Tibial artery (tissue), 4 donors: ENCODE measurements at regions not wholly inside any gene's neighbourhood (a gene's known extent, or its start where the extent isn't known, plus 50 kb on each side); places are given as distances from the start of the nearest gene placed in this dataset.
"Not testable (repeated sequence)": the region's sequence is repeated elsewhere in the genome, so short reads cannot be mapped to it uniquely, and the experiment has no call there.

ENCODE experiments used
- DNase-seq, 2 donors: peaks; one replicate each; pipeline ENCODE4 v3.0.0-alpha.2; 2019
- H3K27ac ChIP-seq, 2 donors: fragments of 200-600 bp; sonication (generic) in 1 of 2; 1 replicate in 1 of 2; 2 replicates in 1 of 2; pipeline ENCODE4 v1.5.1; 2018 to 2019; ENCODE audit warnings: mild to moderate bottlenecking in 1 of 2
- H3K27me3 ChIP-seq, 2 donors: fragments of 200-600 bp; sonication (generic) in 1 of 2; one replicate each; pipeline versions ENCODE4 v1.5.1 to v1.6.0; 2016 to 2019
- H3K36me3 ChIP-seq, 3 donors: fragments of 200-600 bp; sonication (generic) in 2 of 3; one replicate each; pipeline ENCODE4 v1.5.1; 2016 to 2019; ENCODE audit warnings: mild to moderate bottlenecking in 2 of 3
- H3K4me1 ChIP-seq, 4 donors: fragments of 200-600 bp; sonication (generic) in 2 of 4; 1 replicate in 3 of 4; 2 replicates in 1 of 4; pipeline ENCODE4 v1.5.1; 2016 to 2019
- H3K4me3 ChIP-seq, 2 donors: fragments of 200-600 bp; sonication (generic) in 1 of 2; 1 replicate in 1 of 2; 2 replicates in 1 of 2; pipeline ENCODE4 v1.5.1; 2018 to 2019; ENCODE audit warnings: mild to moderate bottlenecking in 2 of 2
- H3K9me3 ChIP-seq, 3 donors: fragments of 200-600 bp; sonication (generic) in 1 of 3; one replicate each; pipeline ENCODE4 v1.5.1; 2016 to 2019
- CTCF ChIP-seq, 2 experiments: fragments of 200-600 bp in 1 of 2; fragments of 450-650 bp in 1 of 2; IDR thresholded peaks; one replicate each; pipeline ENCODE4 v1.5.1; 2017 to 2019; ENCODE audit warnings: antibody characterized with exemption in 2 of 2, mild to moderate bottlenecking in 1 of 2, moderate library complexity in 1 of 2
- intact Hi-C: fragments of 100-400 bp; cut with DNase I; formaldehyde crosslinking; loops from one replicate; pipeline ENCODE4 v1.15.0; 2023; ENCODE audit warnings: low total_unique reads

- H3K4me3 ChIP-seq, H3K27ac ChIP-seq, intact Hi-C loops, H3K4me1 ChIP-seq, H3K9me3 ChIP-seq, H3K36me3 ChIP-seq, H3K27me3 ChIP-seq: not testable (repeated sequence)
- DNase-seq, result peak in 1 of 2 donors; percentile 44
Measured at GRCh38 chr7:72266-73057, 119.9 kb upstream of the FAM20C start.

- H3K27ac ChIP-seq, H3K4me3 ChIP-seq, DNase-seq, H3K4me1 ChIP-seq, H3K27me3 ChIP-seq, intact Hi-C loops, H3K9me3 ChIP-seq, H3K36me3 ChIP-seq: not testable (repeated sequence)
Measured at GRCh38 chr7:73058-73331, 119.4 kb upstream of the FAM20C start.

- H3K4me3 ChIP-seq, DNase-seq, H3K36me3 ChIP-seq, H3K9me3 ChIP-seq, H3K27ac ChIP-seq, H3K4me1 ChIP-seq, H3K27me3 ChIP-seq, intact Hi-C loops: not testable (repeated sequence)
Measured at GRCh38 chr7:74008-74540, 118.3 kb upstream of the FAM20C start.

- DNase-seq, H3K4me1 ChIP-seq, H3K36me3 ChIP-seq, H3K9me3 ChIP-seq, H3K4me3 ChIP-seq, H3K27me3 ChIP-seq, intact Hi-C loops, H3K27ac ChIP-seq: not testable (repeated sequence)
Measured at GRCh38 chr7:75511-75910, 116.9 kb upstream of the FAM20C start.

GRCh38 chr7:76202-76601, 116.2 kb upstream of the FAM20C start:
- intact Hi-C loops, H3K36me3 ChIP-seq, H3K9me3 ChIP-seq, H3K27me3 ChIP-seq, H3K4me1 ChIP-seq, H3K4me3 ChIP-seq, H3K27ac ChIP-seq: not testable (repeated sequence)
- peak in 1 of 2 donors; percentile 8 for DNase-seq

GRCh38 chr7:76829-77395, 115.5 kb upstream of the FAM20C start:
- H3K9me3 ChIP-seq, H3K4me1 ChIP-seq, H3K27ac ChIP-seq, H3K36me3 ChIP-seq, H3K4me3 ChIP-seq, H3K27me3 ChIP-seq, intact Hi-C loops: not testable (repeated sequence)
- peak in 1 of 2 donors; percentile 16 for DNase-seq

GRCh38 chr7:78862-79261, 113.5 kb upstream of the FAM20C start:
- H3K36me3 ChIP-seq, H3K27ac ChIP-seq, H3K4me3 ChIP-seq, intact Hi-C loops, H3K4me1 ChIP-seq, H3K9me3 ChIP-seq, H3K27me3 ChIP-seq: not testable (repeated sequence)
- DNase-seq, result peak in 1 of 2 donors; percentile 39

GRCh38 chr7:79400-80055, 112.8 kb upstream of the FAM20C start:
- peak in 1 of 2 donors; percentile 29 for DNase-seq
- H3K36me3 ChIP-seq, H3K4me1 ChIP-seq, H3K4me3 ChIP-seq, H3K27ac ChIP-seq, intact Hi-C loops, H3K27me3 ChIP-seq, H3K9me3 ChIP-seq: not testable (repeated sequence)

GRCh38 chr7:80259-81067, 111.9 kb upstream of the FAM20C start:
- H3K4me3 ChIP-seq, result no peak overlapping the region
- no peaks in the 10 kb centered on the region for H3K36me3 ChIP-seq
- H3K27me3 ChIP-seq, result no peaks in the 10 kb centered on the region
- H3K9me3 ChIP-seq, result no peaks in the 10 kb centered on the region
- intact Hi-C loops, result no loop called here
- DNase-seq, result peak; percentile 9 to 62
- no peak overlapping the region for H3K27ac ChIP-seq
- peaks cover 0 to 4% (median 0%) of the 10 kb centered on the region in 4 donors for H3K4me1 ChIP-seq
- no peak for TF ChIP-seq CTCF (IDR thresholded peaks at IDR 0.05)
